Adrenal gland (tissue), 5 donors: ENCODE measurements at regions not wholly inside any gene's neighbourhood (a gene's known extent, or its start where the extent isn't known, plus 50 kb on each side); places are given as distances from the start of the nearest gene placed in this dataset.

ENCODE experiments used
- POLR2A ChIP-seq, 2 donors: fragments of 450-650 bp; IDR thresholded peaks; one replicate each; pipeline ENCODE4 v1.6.1; 2017; ENCODE audit warnings: antibody characterized with exemption in 2 of 2, mild to moderate bottlenecking in 2 of 2, moderate library complexity in 1 of 2
- TF ChIP-seq, protein P1 (sequence below), 6 experiments: fragments of 450-650 bp in 4 of 6; fragments of 200-600 bp in 2 of 6; sonication (generic) in 1 of 6; IDR thresholded peaks; 1 replicate in 5 of 6; 2 replicates in 1 of 6; pipeline versions ENCODE4 v1.5.1 to v1.8.0; 2016 to 2021; ENCODE audit warnings: antibody characterized with exemption in 6 of 6, mild to moderate bottlenecking in 2 of 6, moderate library complexity in 1 of 6
- donor health status: DM: no; HTN: no; CAD: no.

DNA sequence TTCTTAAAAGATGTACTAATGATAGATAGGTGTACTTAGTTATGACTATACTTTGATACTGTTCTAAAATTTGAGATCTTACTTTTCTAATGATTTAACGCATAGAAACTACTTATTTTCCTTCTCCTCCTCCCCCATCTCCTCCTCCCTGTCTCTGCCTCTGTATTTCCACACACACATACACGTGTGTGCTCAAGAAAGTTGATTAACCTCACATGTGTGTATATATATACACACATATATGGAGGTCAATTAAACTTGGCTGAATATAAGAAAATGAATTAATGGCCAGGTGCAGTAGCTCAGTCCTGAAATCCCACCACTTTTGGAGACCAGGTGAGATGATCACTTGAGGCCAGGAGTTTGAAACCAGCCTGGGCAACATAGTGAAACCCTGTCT lies 362.7 kb upstream of the SYT1 start:
- TF ChIP-seq, protein P1, sequence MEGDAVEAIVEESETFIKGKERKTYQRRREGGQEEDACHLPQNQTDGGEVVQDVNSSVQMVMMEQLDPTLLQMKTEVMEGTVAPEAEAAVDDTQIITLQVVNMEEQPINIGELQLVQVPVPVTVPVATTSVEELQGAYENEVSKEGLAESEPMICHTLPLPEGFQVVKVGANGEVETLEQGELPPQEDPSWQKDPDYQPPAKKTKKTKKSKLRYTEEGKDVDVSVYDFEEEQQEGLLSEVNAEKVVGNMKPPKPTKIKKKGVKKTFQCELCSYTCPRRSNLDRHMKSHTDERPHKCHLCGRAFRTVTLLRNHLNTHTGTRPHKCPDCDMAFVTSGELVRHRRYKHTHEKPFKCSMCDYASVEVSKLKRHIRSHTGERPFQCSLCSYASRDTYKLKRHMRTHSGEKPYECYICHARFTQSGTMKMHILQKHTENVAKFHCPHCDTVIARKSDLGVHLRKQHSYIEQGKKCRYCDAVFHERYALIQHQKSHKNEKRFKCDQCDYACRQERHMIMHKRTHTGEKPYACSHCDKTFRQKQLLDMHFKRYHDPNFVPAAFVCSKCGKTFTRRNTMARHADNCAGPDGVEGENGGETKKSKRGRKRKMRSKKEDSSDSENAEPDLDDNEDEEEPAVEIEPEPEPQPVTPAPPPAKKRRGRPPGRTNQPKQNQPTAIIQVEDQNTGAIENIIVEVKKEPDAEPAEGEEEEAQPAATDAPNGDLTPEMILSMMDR (IDR thresholded peaks at IDR 0.05): no peak
- TF ChIP-seq POLR2A (IDR thresholded peaks at IDR 0.05): no peak
